KMS-11 (cell line): ENCODE measurements at regions not wholly inside any gene's neighbourhood (a gene's known extent, or its start where the extent isn't known, plus 50 kb on each side); places are given as distances from the start of the nearest gene placed in this dataset.

Experiments used
- H2AFZ ChIP-seq: fragments of 200-600 bp; sonication (generic); 2 replicates; pipeline ENCODE4 v1.6.1; 2016; ENCODE audit warnings: antibody characterized with exemption, mixed run types, low read depth
- H3K27ac ChIP-seq: fragments of 200-600 bp; sonication (generic); 2 replicates; pipeline ENCODE4 v1.6.1; 2016; ENCODE audit warnings: mild to moderate bottlenecking, mixed run types
- H3K27me3 ChIP-seq: fragments of 200-600 bp; sonication (generic); 2 replicates; pipeline ENCODE4 v1.6.1; 2017; ENCODE audit warnings: mild to moderate bottlenecking, low read depth, mixed run types, moderate library complexity; ENCODE audit not compliant: insufficient read depth
- H3K36me3 ChIP-seq: fragments of 200-600 bp; sonication (generic); 2 replicates; pipeline ENCODE4 v1.6.1; 2017; ENCODE audit warnings: mild to moderate bottlenecking, mixed run types; ENCODE audit not compliant: insufficient read depth
- H3K4me1 ChIP-seq: fragments of 200-600 bp; sonication (generic); 2 replicates; pipeline ENCODE4 v1.6.1; 2016; ENCODE audit warnings: mild to moderate bottlenecking, low read depth, mixed run types; ENCODE audit not compliant: poor library complexity, severe bottlenecking
- H3K4me2 ChIP-seq: fragments of 200-600 bp; sonication (generic); 2 replicates; pipeline ENCODE4 v1.7.0; 2016; ENCODE audit warnings: mild to moderate bottlenecking, mixed run types
- H3K4me3 ChIP-seq: fragments of 200-600 bp; sonication (generic); IDR thresholded peaks from 2 replicates; pipeline ENCODE4 v1.6.1; 2017; ENCODE audit warnings: low read depth, low read length, mixed read lengths; ENCODE audit not compliant: insufficient read depth
- H3K79me2 ChIP-seq: fragments of 200-600 bp; sonication (generic); 2 replicates; pipeline ENCODE4 v1.6.1; 2016; ENCODE audit warnings: low read depth, mixed run types; ENCODE audit not compliant: insufficient read depth
- H3K9ac ChIP-seq: fragments of 200-600 bp; sonication (generic); 2 replicates; pipeline ENCODE4 v1.6.1; 2016; ENCODE audit warnings: mild to moderate bottlenecking, mixed run types
- H4K20me1 ChIP-seq: fragments of 200-600 bp; sonication (generic); 2 replicates; pipeline ENCODE4 v1.6.1; 2016; ENCODE audit warnings: mild to moderate bottlenecking, mixed run types; ENCODE audit not compliant: insufficient read depth
- TF ChIP-seq, protein P1 (sequence below): fragments of 200-600 bp; sonication (generic); conservative IDR thresholded peaks from 2 replicates; pipeline ENCODE4 v1.6.1; 2017; ENCODE audit warnings: low read depth, mild to moderate bottlenecking, antibody characterized with exemption, low read length, moderate library complexity, mixed read lengths

DNA sequence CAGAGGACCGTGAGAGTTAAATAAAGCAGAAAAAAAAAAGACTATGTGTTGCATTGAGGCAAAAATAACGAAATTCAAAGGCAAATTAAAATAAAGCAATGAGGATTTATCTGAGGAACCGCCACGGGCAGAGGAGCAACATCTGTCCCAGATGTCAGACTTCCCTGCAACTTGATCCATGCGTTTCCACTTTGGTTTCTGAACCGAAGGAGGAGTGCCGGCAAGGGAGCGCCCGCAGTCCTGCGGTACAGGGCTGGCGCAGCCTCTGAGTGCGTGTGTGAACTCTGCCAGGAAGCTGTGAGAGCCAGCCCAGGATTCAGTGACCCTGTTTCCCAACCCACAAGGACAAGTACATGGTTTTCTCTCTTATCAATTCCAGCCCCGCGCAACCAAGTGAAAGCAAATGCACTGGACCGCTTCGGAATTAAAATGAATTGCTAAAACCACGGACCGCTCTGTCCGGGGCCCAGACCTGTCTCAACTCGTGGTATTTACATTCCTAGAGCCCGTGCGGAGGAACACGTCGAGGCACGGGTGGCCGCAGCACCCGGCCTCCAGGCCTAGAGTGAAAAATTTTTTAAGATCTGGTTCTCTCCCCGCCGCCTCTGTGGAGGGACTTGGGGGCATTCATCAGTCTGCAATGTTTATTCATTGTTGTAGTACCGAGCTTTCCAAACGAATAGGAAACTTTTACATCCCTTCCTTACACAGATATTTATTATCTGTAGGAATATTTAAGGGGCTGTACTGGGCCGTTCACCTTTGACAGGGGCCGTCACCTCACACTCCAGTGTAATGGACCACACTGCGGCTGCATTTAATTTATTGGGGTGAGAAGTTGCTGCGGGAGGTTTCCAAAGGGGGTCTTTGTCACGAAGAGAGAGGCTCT is 291.5 kb upstream of the NFE2L3 start:
- TF ChIP-seq, protein P1, sequence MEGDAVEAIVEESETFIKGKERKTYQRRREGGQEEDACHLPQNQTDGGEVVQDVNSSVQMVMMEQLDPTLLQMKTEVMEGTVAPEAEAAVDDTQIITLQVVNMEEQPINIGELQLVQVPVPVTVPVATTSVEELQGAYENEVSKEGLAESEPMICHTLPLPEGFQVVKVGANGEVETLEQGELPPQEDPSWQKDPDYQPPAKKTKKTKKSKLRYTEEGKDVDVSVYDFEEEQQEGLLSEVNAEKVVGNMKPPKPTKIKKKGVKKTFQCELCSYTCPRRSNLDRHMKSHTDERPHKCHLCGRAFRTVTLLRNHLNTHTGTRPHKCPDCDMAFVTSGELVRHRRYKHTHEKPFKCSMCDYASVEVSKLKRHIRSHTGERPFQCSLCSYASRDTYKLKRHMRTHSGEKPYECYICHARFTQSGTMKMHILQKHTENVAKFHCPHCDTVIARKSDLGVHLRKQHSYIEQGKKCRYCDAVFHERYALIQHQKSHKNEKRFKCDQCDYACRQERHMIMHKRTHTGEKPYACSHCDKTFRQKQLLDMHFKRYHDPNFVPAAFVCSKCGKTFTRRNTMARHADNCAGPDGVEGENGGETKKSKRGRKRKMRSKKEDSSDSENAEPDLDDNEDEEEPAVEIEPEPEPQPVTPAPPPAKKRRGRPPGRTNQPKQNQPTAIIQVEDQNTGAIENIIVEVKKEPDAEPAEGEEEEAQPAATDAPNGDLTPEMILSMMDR: no peak
- Histone ChIP-seq H3K9ac (no peak overlapping the region), H3K4me1 (peaks cover 35% of the 10 kb centered on the region), H3K4me3 (no peak overlapping the region), H3K36me3 (no peaks in the 10 kb centered on the region), H3K4me2 (no peak overlapping the region), H3K27ac (no peak overlapping the region), H2AFZ (no peak overlapping the region), H3K79me2 (no peaks in the 10 kb centered on the region), H4K20me1 (no peaks in the 10 kb centered on the region), H3K27me3 (peaks cover 84% of the 10 kb centered on the region)

DNA sequence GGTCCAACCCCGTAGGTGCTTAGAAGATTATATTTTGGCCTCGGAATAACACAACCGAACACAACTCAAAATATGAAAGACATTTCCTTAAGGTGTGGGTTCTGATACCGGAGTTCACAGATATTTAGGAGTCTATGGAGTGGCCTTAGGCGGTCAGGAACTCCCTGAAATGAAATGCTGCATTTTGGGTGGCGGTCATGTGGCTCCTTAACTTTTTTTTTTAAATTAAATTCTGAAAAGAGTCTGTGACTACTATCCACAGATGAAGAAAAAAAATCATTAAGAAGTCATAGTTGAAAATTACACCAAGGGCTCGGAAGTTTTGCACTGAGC is 290.9 kb upstream of the NFE2L3 start:
- peak overlapping the region; percentile 66 for H3K4me2 ChIP-seq
- TF ChIP-seq, protein P1: no peak
- peaks cover 29% of the 10 kb centered on the region for H3K4me1 ChIP-seq
- H3K4me3 ChIP-seq: no peak overlapping the region
- no peak overlapping the region for H3K27ac ChIP-seq
- H3K36me3 ChIP-seq: no peaks in the 10 kb centered on the region
- no peak overlapping the region; the same call in 1 of the 2 replicates for H2AFZ ChIP-seq
- H4K20me1 ChIP-seq: no peaks in the 10 kb centered on the region
- H3K79me2 ChIP-seq: no peaks in the 10 kb centered on the region
- peaks cover 84% of the 10 kb centered on the region for H3K27me3 ChIP-seq
- no peak overlapping the region for H3K9ac ChIP-seq

- Histone ChIP-seq H3K27ac (no peak overlapping the region), H3K9ac (no peak overlapping the region), H3K79me2 (no peaks in the 10 kb centered on the region), H4K20me1 (no peaks in the 10 kb centered on the region), H3K4me3 (no peak overlapping the region), H3K36me3 (no peaks in the 10 kb centered on the region), H3K4me1 (peaks cover 25% of the 10 kb centered on the region), H2AFZ (peak overlapping the region; percentile 47; the same call in 1 of the 2 replicates), H3K4me2 (peak overlapping the region; percentile 66), H3K27me3 (peaks cover 82% of the 10 kb centered on the region)
- TF ChIP-seq, protein P1: no peak
Observed at GRCh38 chr7:25861601-25862260, 290.3 kb upstream of the NFE2L3 start.

DNA sequence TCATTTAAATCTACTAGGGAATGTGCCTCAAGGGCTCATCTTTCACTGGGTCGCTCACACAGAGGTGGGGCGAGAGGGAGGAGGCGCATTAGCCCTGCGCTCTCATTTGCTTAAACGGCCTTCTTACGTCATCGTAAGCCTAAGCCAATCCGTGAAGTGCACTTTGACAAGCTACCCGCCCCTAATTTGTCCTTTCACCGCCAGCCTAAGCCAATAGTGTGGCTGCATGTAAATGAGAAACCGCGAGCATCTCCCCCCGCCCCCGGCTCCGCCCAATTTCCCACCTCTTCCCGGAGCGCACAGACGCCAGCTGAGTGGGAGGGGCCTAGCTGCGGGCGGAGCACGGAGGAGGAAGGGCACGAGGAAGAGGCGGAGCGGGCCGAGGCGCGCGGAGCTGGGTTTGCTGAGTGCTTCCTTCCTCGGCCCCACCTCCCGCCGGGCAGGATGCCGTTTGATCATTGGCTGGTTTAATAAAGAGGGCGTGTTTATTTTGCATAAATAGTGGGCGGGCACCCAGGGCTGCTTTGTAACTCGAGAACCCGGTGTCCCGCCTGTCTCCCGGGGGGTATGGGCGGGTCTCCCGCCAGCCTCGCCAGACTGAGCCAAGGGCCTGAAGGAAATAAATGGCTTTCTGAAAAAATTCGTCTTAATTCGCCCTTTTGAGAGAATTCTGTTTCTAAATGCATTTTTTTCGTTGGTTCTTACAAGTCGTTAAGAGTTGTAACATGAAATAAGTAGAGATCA is 289.6 kb upstream of the NFE2L3 start:
- H3K27ac ChIP-seq: no peak overlapping the region
- TF ChIP-seq, protein P1: no peak
- H3K27me3 ChIP-seq: peaks cover 84% of the 10 kb centered on the region

More for the DNA sequence above, 289.6 kb upstream of the NFE2L3 start:
- Histone ChIP-seq H4K20me1 (no peaks in the 10 kb centered on the region), H3K4me1 (peaks cover 25% of the 10 kb centered on the region), H3K79me2 (no peaks in the 10 kb centered on the region), H3K36me3 (no peaks in the 10 kb centered on the region), H3K9ac (no peak overlapping the region), H3K4me3 (no peak overlapping the region), H3K4me2 (peak overlapping the region; percentile 66), H2AFZ (peak overlapping the region; percentile 47; the same call in 1 of the 2 replicates)
